GM12878 (cell line): ENCODE measurements at regions not wholly inside any gene's neighbourhood (a gene's known extent, or its start where the extent isn't known, plus 50 kb on each side); places are given as distances from the start of the nearest gene placed in this dataset.

Source experiments
- ATAC-seq: fragments of 200-7000 bp; cut with Tn5 transposase; 3 replicates; pipeline ENCODE4 v1.9.1; 2020; ENCODE audit warnings: mild to moderate bottlenecking, moderate library complexity
- BruUV-seq: library from RNA; stranded (reverse); fragments of 400-500 nt; replicated peaks from 2 replicates; lab custom pipeline; 2021; lab: Mats Ljungman, UMichigan
- CTCF ChIA-PET: fragments of 300-600 bp; sonication (Branson Sonifier 250); formaldehyde crosslinking; extraction: SDS; loops from one replicate; lab custom pipeline; 2021; ENCODE audit warnings: inconsistent platforms; lab: Yijun Ruan, JAX
- POLR2A ChIA-PET: fragments of 350-600 bp; formaldehyde crosslinking; extraction: SDS; loops from one replicate; lab custom pipeline; 2021; ENCODE audit warnings: inconsistent platforms; lab: Charles Lee
- RAD21 ChIA-PET: fragments of 300-600 bp; sonication (Branson Sonifier 250); formaldehyde crosslinking; loops from one replicate; lab custom pipeline; 2023; ENCODE audit warnings: antibody characterized with exemption; ENCODE audit not compliant: unreplicated experiment; lab: Charles Lee
- SMC1A ChIA-PET: fragments of 300-600 bp; sonication (Branson Sonifier 250); formaldehyde crosslinking; loops from one replicate; lab custom pipeline; 2023; ENCODE audit not compliant: unreplicated experiment, uncharacterized antibody; lab: Charles Lee
- DNase-seq: peaks from one replicate; pipeline ENCODE4 v3.0.0-alpha.2; 2011; ENCODE audit warnings: low read depth, low spot score
- FAIRE-seq: peaks from 3 replicates; lab custom pipeline; 2011; peaks lifted over from hg19 to GRCh38; lab: Jason Lieb, UNC
- H2AFZ ChIP-seq: 2 replicates; pipeline ENCODE4 v1.6.0; 2011; ENCODE audit warnings: low read depth, low read length, control low read depth; ENCODE audit not compliant: control insufficient read depth
- H3K27ac ChIP-seq: 2 replicates; pipeline ENCODE4 v1.5.1; 2011; ENCODE audit warnings: control low read depth; ENCODE audit not compliant: control insufficient read depth, insufficient read depth
- H3K27me3 ChIP-seq, 2 experiments: replicated peaks in 1 of 2; 2 replicates each; pipeline versions ENCODE4 v1.6.0 to v1.6.1; 2011; ENCODE audit warnings: low read length in 1 of 2; ENCODE audit not compliant: control insufficient read depth in 2 of 2, insufficient read depth in 2 of 2
- H3K36me3 ChIP-seq, 2 experiments: 2 replicates each; pipeline ENCODE4 v1.5.1; 2011; ENCODE audit warnings: low read length in 1 of 2; ENCODE audit not compliant: control insufficient read depth in 2 of 2, insufficient read depth in 2 of 2
- H3K4me1 ChIP-seq: 2 replicates; pipeline ENCODE4 v1.6.1; 2011; ENCODE audit warnings: mild to moderate bottlenecking, low read length, moderate library complexity, mixed read lengths; ENCODE audit not compliant: control insufficient read depth, insufficient read depth
- H3K4me2 ChIP-seq: 2 replicates; pipeline ENCODE4 v1.6.0; 2011; ENCODE audit warnings: control low read depth; ENCODE audit not compliant: control insufficient read depth, insufficient read depth
- H3K4me3 ChIP-seq: fragments of 200-600 bp; sonication (generic); 2 replicates; pipeline ENCODE4 v1.5.1; 2016
- H3K79me2 ChIP-seq: 2 replicates; pipeline ENCODE4 v1.6.0; 2011; ENCODE audit warnings: low read length; ENCODE audit not compliant: control insufficient read depth, insufficient read depth
- H3K9ac ChIP-seq: 2 replicates; pipeline ENCODE4 v1.8.0; 2011; ENCODE audit warnings: low read length, control low read depth, mixed read lengths; ENCODE audit not compliant: control insufficient read depth, insufficient read depth
- H3K9me3 ChIP-seq: replicated peaks from 3 replicates; pipeline ENCODE4 v1.5.1; 2011; ENCODE audit warnings: mild to moderate bottlenecking, low read length; ENCODE audit not compliant: control insufficient read depth, insufficient read depth
- H4K20me1 ChIP-seq: 2 replicates; pipeline ENCODE4 v1.6.0; 2011; ENCODE audit not compliant: control insufficient read depth, insufficient read depth
- ASH2L ChIP-seq: fragments of 300-600, 200-600 bp; sonication (generic); IDR thresholded peaks from 2 replicates; pipeline ENCODE4 v1.6.1; 2017; ENCODE audit warnings: low read depth, mild to moderate bottlenecking, borderline replicate concordance
- EZH2 ChIP-seq: IDR thresholded peaks from 2 replicates; pipeline ENCODE4 v1.6.1; 2012; ENCODE audit warnings: low read depth, mild to moderate bottlenecking, control low read depth, inconsistent platforms, low read length, borderline replicate concordance; ENCODE audit not compliant: control insufficient read depth
- HDAC6 ChIP-seq: fragments of 200-600 bp; sonication (generic); IDR thresholded peaks from one replicate; pipeline ENCODE4 v1.8.0; 2017; ENCODE audit warnings: antibody characterized with exemption; ENCODE audit not compliant: unreplicated experiment
- JUNB ChIP-seq: IDR thresholded peaks from 2 replicates; pipeline ENCODE4 v1.6.1; 2016; ENCODE audit warnings: antibody characterized with exemption, mild to moderate bottlenecking
- NFIC ChIP-seq: IDR thresholded peaks from 2 replicates; pipeline ENCODE4 v1.6.1; 2012; ENCODE audit warnings: low read depth, mild to moderate bottlenecking, inconsistent platforms, low read length, moderate library complexity
- NFXL1 ChIP-seq: fragments of 450-650 bp; IDR thresholded peaks from 2 replicates; pipeline ENCODE4 v1.6.1; 2017; ENCODE audit warnings: antibody characterized with exemption, mild to moderate bottlenecking, borderline replicate concordance
- POLR2AphosphoS5 ChIP-seq: IDR thresholded peaks from 2 replicates; pipeline ENCODE4 v1.6.1; 2011; ENCODE audit warnings: mild to moderate bottlenecking, low read length, inconsistent platforms
- WGBS: methylation state at CpG from one replicate; pipeline ENCODE4 v1.1.6; 2016; ENCODE audit warnings: low lambda C conversion rate; ENCODE audit not compliant: insufficient replicate concordance, insufficient coverage; ENCODE audit errors: missing lambda C conversion rate; 5-methylcytosine and 5-hydroxymethylcytosine counted together
- in situ Hi-C: fragments of 300-500 bp; cut with MboI; formaldehyde crosslinking; loops from 9 replicates; pipeline ENCODE4 v1.14.3; 2018; ENCODE audit warnings: mixed read lengths
- intact Hi-C: fragments of 100-400 bp; cut with micrococcal nuclease; formaldehyde crosslinking; loops from one replicate; pipeline ENCODE4 v1.14.2; 2022; ENCODE audit not compliant: unreplicated experiment
- TF ChIP-seq, protein P1 (sequence below): fragments of 450-650 bp; formaldehyde crosslinking; IDR thresholded peaks from 2 replicates; pipeline ENCODE4 v1.4.0; 2022; ENCODE audit warnings: mild to moderate bottlenecking, moderate library complexity
- TF ChIP-seq, protein P2 (sequence below): fragments of 450-650 bp; IDR thresholded peaks from 2 replicates; pipeline ENCODE4 v1.6.1; 2017; ENCODE audit warnings: borderline replicate concordance
- TF ChIP-seq, protein P3 (sequence below): fragments of 450-650 bp; IDR thresholded peaks from 2 replicates; pipeline ENCODE4 v1.6.1; 2017; ENCODE audit warnings: low read depth, mild to moderate bottlenecking, moderate library complexity
- TF ChIP-seq, protein P4 (sequence below): fragments of 450-650 bp; IDR thresholded peaks from 2 replicates; pipeline ENCODE4 v1.6.1; 2016; ENCODE audit warnings: mild to moderate bottlenecking, moderate library complexity, borderline replicate concordance

DNA sequence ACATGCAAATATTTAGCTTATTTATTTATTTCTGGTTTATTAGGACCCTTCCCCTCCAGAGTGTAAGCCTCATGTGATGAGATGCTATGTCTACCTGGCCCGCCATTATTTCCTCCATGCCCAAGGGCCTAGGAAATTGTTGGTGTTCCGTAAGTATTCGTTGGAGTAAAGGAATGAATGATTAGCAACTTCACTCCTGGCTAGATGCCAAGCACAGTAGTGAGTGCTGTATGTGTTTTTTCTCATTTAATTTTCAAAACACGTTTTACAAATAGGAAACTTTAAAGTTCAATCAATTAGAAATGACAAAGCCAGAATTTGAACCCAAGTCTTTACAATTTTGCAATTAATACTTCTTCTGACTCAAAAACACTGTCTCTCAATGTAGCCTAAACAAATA lies 253.8 kb downstream of the BCAT1 start:
- Histone ChIP-seq H3K9ac (no peak overlapping the region), H3K9me3 (no peaks in the 10 kb centered on the region; the same call in 2 of the 3 replicates), H2AFZ (no peak overlapping the region), H3K27me3 (no peaks in the 10 kb centered on the region; a peak in 1 of 4 replicates), H3K4me3 (no peak overlapping the region), H3K79me2 (no peaks in the 10 kb centered on the region), H3K27ac (no peak overlapping the region), H3K4me2 (no peak overlapping the region), H3K4me1 (no peaks in the 10 kb centered on the region), H3K36me3 (no peaks in the 10 kb centered on the region), H4K20me1 (no peaks in the 10 kb centered on the region)
- no peak for FAIRE-seq
- no TSS peak for BruUV-seq
- POLR2A ChIA-PET, result interaction anchor here (0.5 kb wide), 1 partner anchor 19 kb away, joined by 6 read pairs; no protein-coding TSS in a partner anchor
- WGBS, result 72% methylated on average over 4 of the region's 4 CpGs
- DNase-seq, result no peak
- RAD21 ChIA-PET, result no interaction called here
- TF ChIP-seq ASH2L (no peak), POLR2AphosphoS5 (no peak), JUNB (no peak), HDAC6 (no peak), EZH2 (no peak), NFIC (no peak), NFXL1 (no peak)
- TF ChIP-seq, protein P1, sequence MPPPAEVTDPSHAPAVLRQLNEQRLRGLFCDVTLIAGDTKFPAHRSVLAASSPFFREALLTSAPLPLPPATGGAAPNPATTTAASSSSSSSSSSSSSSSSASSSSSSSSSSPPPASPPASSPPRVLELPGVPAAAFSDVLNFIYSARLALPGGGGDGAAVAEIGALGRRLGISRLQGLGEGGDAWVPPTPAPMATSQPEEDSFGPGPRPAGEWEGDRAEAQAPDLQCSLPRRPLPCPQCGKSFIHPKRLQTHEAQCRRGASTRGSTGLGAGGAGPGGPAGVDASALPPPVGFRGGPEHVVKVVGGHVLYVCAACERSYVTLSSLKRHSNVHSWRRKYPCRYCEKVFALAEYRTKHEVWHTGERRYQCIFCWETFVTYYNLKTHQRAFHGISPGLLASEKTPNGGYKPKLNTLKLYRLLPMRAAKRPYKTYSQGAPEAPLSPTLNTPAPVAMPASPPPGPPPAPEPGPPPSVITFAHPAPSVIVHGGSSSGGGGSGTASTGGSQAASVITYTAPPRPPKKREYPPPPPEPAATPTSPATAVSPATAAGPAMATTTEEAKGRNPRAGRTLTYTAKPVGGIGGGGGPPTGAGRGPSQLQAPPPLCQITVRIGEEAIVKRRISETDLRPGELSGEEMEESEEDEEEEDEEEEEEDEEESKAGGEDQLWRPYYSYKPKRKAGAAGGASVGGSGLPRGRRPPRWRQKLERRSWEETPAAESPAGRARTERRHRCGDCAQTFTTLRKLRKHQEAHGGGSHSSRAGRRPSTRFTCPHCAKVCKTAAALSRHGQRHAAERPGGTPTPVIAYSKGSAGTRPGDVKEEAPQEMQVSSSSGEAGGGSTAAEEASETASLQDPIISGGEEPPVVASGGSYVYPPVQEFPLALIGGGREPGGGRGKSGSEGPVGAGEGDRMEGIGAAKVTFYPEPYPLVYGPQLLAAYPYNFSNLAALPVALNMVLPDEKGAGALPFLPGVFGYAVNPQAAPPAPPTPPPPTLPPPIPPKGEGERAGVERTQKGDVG, result no peak
- TF ChIP-seq, protein P2, sequence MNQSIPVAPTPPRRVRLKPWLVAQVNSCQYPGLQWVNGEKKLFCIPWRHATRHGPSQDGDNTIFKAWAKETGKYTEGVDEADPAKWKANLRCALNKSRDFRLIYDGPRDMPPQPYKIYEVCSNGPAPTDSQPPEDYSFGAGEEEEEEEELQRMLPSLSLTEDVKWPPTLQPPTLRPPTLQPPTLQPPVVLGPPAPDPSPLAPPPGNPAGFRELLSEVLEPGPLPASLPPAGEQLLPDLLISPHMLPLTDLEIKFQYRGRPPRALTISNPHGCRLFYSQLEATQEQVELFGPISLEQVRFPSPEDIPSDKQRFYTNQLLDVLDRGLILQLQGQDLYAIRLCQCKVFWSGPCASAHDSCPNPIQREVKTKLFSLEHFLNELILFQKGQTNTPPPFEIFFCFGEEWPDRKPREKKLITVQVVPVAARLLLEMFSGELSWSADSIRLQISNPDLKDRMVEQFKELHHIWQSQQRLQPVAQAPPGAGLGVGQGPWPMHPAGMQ, result no peak
- TF ChIP-seq, protein P3, sequence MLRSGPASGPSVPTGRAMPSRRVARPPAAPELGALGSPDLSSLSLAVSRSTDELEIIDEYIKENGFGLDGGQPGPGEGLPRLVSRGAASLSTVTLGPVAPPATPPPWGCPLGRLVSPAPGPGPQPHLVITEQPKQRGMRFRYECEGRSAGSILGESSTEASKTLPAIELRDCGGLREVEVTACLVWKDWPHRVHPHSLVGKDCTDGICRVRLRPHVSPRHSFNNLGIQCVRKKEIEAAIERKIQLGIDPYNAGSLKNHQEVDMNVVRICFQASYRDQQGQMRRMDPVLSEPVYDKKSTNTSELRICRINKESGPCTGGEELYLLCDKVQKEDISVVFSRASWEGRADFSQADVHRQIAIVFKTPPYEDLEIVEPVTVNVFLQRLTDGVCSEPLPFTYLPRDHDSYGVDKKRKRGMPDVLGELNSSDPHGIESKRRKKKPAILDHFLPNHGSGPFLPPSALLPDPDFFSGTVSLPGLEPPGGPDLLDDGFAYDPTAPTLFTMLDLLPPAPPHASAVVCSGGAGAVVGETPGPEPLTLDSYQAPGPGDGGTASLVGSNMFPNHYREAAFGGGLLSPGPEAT, result no peak
- TF ChIP-seq, protein P4, sequence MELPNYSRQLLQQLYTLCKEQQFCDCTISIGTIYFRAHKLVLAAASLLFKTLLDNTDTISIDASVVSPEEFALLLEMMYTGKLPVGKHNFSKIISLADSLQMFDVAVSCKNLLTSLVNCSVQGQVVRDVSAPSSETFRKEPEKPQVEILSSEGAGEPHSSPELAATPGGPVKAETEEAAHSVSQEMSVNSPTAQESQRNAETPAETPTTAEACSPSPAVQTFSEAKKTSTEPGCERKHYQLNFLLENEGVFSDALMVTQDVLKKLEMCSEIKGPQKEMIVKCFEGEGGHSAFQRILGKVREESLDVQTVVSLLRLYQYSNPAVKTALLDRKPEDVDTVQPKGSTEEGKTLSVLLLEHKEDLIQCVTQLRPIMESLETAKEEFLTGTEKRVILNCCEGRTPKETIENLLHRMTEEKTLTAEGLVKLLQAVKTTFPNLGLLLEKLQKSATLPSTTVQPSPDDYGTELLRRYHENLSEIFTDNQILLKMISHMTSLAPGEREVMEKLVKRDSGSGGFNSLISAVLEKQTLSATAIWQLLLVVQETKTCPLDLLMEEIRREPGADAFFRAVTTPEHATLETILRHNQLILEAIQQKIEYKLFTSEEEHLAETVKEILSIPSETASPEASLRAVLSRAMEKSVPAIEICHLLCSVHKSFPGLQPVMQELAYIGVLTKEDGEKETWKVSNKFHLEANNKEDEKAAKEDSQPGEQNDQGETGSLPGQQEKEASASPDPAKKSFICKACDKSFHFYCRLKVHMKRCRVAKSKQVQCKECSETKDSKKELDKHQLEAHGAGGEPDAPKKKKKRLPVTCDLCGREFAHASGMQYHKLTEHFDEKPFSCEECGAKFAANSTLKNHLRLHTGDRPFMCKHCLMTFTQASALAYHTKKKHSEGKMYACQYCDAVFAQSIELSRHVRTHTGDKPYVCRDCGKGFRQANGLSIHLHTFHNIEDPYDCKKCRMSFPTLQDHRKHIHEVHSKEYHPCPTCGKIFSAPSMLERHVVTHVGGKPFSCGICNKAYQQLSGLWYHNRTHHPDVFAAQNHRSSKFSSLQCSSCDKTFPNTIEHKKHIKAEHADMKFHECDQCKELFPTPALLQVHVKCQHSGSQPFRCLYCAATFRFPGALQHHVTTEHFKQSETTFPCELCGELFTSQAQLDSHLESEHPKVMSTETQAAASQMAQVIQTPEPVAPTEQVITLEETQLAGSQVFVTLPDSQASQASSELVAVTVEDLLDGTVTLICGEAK, result no peak
- CTCF ChIA-PET, result no interaction called here
- SMC1A ChIA-PET, result interaction anchor here (1.1 to 1.9 kb wide), 2 partner anchors 9 to 535 kb away, joined by 3 to 4 read pairs; no protein-coding TSS in a partner anchor
- intact Hi-C loops (no loop called here), in situ Hi-C loops (no loop called here)
- ATAC-seq, result no peak
